Osteocyte (in vitro differentiated cells): ENCODE measurements at regions not wholly inside any gene's neighbourhood (a gene's known extent, or its start where the extent isn't known, plus 50 kb on each side); places are given as distances from the start of the nearest gene placed in this dataset.

ENCODE experiments used
- DNase-seq: peaks from one replicate; pipeline ENCODE4 v3.0.0; 2021; ENCODE audit warnings: mixed read lengths; ENCODE audit not compliant: unreplicated experiment; ENCODE audit errors: extremely low spot score
- H3K27ac Mint-ChIP-seq: one replicate; pipeline ENCODE4 v1.8.0; 2021; ENCODE audit warnings: mild to moderate bottlenecking, mixed read lengths; ENCODE audit not compliant: unreplicated experiment
- H3K27me3 Mint-ChIP-seq: one replicate; pipeline ENCODE4 v1.8.0; 2021; ENCODE audit warnings: mixed read lengths; ENCODE audit not compliant: unreplicated experiment
- H3K36me3 Mint-ChIP-seq: one replicate; pipeline ENCODE4 v1.8.0; 2021; ENCODE audit warnings: mixed read lengths; ENCODE audit not compliant: unreplicated experiment
- H3K4me1 Mint-ChIP-seq: one replicate; pipeline ENCODE4 v1.8.0; 2021; ENCODE audit warnings: mixed read lengths; ENCODE audit not compliant: unreplicated experiment
- H3K4me3 Mint-ChIP-seq: one replicate; pipeline ENCODE4 v1.8.0; 2021; ENCODE audit warnings: mild to moderate bottlenecking, moderate library complexity, mixed read lengths; ENCODE audit not compliant: unreplicated experiment
- H3K9me3 Mint-ChIP-seq: one replicate; pipeline ENCODE4 v1.8.0; 2021; ENCODE audit warnings: mixed read lengths; ENCODE audit not compliant: unreplicated experiment
- TF ChIP-seq, protein P1 (sequence below): fragments of 200-600 bp; sonication (generic); IDR thresholded peaks from 2 replicates; pipeline ENCODE4 v1.5.0; 2021; ENCODE audit warnings: antibody characterized with exemption, mild to moderate bottlenecking, moderate library complexity

DNA sequence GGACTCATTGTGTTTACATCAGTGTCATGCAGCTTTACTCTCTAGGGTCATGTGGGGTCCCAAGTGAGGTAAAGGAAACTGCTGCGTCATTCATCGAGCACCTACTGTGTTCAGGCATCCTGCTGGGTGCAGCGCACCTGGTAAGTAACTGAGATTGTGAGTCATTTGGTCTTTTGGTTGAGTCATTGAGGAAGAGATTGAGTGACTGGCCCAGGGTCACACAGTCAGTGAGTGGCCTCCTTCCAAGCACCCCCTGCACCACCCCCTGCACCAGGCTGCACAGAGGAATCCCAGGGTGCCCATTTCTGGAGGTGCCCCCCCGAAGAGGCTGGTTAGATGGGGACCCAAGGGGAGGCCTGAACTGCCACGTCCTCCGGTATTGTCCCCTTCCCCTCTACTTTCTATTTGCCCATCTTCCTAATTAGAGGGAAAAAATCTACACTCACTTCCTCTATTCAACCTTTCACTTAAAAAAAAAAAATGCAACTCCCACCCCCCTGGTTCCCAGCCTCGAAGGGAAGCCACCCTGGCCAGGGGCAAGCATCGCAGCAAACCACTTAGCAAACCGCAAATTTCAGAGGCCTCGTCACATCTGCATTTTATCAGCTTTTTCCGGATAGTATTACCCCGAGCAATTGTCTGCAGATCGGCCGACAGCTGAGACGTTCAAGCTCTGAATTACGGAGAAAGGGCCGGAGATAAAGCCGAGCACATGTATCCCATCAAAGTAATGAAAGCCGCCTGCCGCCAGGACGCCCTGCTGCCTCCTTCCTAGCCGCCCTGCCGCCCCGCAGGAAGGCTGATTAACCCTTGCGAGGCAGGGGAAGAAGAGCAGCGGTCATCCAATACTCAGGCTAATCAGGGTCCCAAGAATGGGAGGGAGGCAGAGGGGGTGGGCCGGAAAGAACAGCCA, 96.3 kb upstream of the MSX1 start:
- TF ChIP-seq, protein P1, sequence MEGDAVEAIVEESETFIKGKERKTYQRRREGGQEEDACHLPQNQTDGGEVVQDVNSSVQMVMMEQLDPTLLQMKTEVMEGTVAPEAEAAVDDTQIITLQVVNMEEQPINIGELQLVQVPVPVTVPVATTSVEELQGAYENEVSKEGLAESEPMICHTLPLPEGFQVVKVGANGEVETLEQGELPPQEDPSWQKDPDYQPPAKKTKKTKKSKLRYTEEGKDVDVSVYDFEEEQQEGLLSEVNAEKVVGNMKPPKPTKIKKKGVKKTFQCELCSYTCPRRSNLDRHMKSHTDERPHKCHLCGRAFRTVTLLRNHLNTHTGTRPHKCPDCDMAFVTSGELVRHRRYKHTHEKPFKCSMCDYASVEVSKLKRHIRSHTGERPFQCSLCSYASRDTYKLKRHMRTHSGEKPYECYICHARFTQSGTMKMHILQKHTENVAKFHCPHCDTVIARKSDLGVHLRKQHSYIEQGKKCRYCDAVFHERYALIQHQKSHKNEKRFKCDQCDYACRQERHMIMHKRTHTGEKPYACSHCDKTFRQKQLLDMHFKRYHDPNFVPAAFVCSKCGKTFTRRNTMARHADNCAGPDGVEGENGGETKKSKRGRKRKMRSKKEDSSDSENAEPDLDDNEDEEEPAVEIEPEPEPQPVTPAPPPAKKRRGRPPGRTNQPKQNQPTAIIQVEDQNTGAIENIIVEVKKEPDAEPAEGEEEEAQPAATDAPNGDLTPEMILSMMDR: no peak
- Mint-ChIP-seq H3K4me1 (peaks cover 15% of the 10 kb centered on the region), H3K36me3 (no peaks in the 10 kb centered on the region), H3K9me3 (peaks cover 7% of the 10 kb centered on the region), H3K27ac (no peak overlapping the region), H3K4me3 (peak overlapping the region; percentile 67), H3K27me3 (peaks cover 21% of the 10 kb centered on the region)
- no peak for DNase-seq

DNA sequence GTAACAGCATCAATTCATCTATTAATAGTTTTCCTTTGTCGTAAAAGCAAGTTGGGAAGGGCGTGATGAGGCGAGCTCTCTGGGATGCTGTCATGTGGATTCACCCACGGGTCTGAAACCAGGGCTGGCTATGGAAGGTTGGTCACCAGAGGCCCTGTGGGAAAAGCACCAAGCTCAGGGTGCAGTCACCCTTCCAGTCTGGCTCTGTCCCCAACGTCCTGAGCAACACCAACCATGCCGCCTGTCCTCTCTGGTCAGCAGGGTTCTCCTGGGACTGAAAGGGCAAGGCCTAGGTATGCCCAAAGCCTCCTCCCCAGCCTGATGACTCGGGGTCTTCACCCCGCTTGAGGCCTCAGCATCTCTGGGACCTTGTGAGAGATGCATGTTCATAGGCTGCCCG, 97.2 kb upstream of the MSX1 start:
- DNase-seq: no peak
- peaks cover 5% of the 10 kb centered on the region for H3K9me3 Mint-ChIP-seq
- peaks cover 24% of the 10 kb centered on the region for H3K27me3 Mint-ChIP-seq
- no peaks in the 10 kb centered on the region for H3K36me3 Mint-ChIP-seq
- H3K4me3 Mint-ChIP-seq: no peak overlapping the region
- H3K4me1 Mint-ChIP-seq: peaks cover 15% of the 10 kb centered on the region
- TF ChIP-seq, protein P1: no peak
- no peak overlapping the region for H3K27ac Mint-ChIP-seq

DNA sequence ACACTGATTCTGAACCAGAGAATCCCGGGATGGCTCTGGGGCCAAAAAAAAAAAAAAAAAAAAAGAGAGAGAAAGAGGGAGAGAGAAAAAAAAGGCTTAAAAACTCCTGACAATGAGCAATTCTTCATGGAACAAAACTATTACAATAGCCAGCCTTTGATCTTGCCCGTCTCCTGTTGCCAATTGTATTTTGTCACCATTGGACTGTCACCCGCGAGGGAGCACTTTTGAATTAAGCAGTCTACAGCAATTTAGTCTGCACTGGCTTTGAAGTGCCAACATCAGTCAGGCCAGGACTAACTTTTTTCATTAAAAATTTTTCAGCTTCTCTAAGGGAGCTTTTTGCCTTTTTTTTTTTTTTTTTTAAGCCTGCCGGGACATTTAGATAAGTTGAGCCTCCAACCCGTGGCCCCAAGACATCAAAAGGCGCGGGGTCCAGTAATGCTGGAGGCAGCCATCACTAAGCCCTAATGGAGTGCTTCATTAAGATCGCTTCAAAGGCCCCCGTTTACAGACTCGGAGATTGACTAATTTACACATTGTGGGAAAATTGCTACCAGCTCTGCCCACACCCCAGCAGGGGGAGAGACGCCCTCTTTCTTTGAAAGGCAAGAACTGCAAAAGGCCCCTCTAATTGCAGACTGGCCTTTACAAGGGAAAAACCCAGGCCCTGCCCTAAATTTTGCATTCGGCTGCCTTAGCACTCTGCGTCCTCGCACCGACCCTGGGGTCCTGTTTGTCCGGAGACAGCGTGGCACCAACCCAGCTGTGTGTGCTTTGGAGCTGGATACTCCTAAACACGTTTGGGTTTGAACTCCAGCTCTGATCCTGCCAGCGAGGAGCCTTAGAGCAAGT, 98.1 kb upstream of the MSX1 start:
- Mint-ChIP-seq H3K27me3 (peaks cover 31% of the 10 kb centered on the region), H3K9me3 (no peaks in the 10 kb centered on the region), H3K4me3 (no peak overlapping the region), H3K4me1 (peaks cover 11% of the 10 kb centered on the region), H3K36me3 (no peaks in the 10 kb centered on the region), H3K27ac (no peak overlapping the region)
- no peak for DNase-seq
- TF ChIP-seq, protein P1: peak; percentile 32

DNA sequence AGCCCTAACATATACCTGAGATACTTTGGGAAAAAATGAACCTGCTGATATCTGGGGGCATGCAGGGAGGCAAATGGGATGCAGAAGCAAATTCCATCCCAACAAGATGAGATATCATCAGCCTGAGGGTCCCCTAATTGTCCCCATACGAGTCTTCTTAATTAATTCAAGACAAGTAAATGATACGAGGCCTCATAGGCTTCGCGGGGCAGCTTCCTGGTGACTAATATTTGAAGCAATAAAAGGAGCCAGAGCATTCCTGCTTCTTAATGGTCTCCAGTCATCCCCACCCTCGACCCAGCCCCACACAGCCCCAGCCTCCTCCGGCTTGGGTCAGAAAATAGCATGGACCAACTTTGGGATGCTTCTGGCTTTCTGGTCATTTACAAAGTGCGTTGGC, 99.6 kb upstream of the MSX1 start:
- H3K27ac Mint-ChIP-seq: no peak overlapping the region
- TF ChIP-seq, protein P1: no peak
- no peak for DNase-seq

DNA sequence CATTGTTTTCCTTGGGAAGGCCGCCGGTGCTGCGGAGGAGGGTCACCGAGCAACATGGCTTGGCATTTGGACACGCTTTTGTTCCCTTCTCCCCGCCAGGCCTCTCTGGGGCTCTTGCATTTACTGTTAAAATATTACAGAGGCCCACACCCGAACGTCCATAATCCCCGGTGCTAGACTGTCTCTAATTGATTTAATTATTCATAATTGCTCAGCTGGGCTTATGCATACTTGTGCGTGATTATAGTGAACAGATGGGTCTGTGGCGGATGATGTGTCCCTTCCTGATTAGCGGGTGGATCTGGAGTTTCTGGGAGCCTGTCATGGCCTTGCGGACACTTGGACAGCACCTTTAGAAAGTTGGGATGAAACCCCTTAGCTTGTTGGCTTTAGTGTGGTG, 100.2 kb upstream of the MSX1 start:
- Mint-ChIP-seq H3K27ac (no peak overlapping the region), H3K27me3 (peaks cover 45% of the 10 kb centered on the region), H3K36me3 (no peaks in the 10 kb centered on the region), H3K4me1 (peaks cover 11% of the 10 kb centered on the region), H3K4me3 (no peak overlapping the region), H3K9me3 (no peaks in the 10 kb centered on the region)
- no peak for DNase-seq
- TF ChIP-seq, protein P1: no peak

More for the DNA sequence above, 99.6 kb upstream of the MSX1 start:
- Mint-ChIP-seq H3K4me3 (no peak overlapping the region), H3K36me3 (no peaks in the 10 kb centered on the region), H3K27me3 (peaks cover 38% of the 10 kb centered on the region), H3K9me3 (no peaks in the 10 kb centered on the region), H3K4me1 (peaks cover 11% of the 10 kb centered on the region)
